ENCODE measurements at regions not wholly inside any gene's neighbourhood (a gene's known extent, or its start where the extent isn't known, plus 50 kb on each side); places are given as distances from the start of the nearest gene placed in this dataset.
A peak's percentile ranks its signal among the peaks of the same experiment; 100 is the strongest.

DNA sequence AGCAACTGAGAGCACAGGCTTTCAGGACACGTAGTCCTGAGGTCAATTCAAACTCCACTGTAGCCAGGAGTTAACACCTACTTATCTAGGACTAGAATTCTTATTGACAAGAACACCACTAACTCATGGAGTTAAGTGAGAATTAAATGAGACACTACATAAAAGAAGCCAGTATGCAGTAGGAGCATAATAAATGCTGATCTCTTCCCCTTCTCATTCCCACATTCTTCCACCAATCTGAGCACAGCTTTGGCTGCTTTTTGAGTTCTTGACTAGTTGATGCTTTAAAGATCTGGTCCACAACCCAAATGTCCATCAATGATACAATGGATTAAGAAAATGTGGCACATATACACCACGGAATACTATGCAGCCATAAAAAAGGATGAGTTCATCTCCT is 55.2 kb downstream of the TTC32 start:
- H3K4me3 ChIP-seq (replicated peaks in 1 of 2; ENCODE audit: low read depth in 2 of 2, low read length in 2 of 2), result no peak overlapping the region
- TF ChIP-seq CTCF (IDR thresholded peaks at IDR 0.05; ENCODE audit: low read depth, low read length), result no peak
- DNase-seq (ENCODE audit: low read depth in 2 of 2), result no peak

DNA sequence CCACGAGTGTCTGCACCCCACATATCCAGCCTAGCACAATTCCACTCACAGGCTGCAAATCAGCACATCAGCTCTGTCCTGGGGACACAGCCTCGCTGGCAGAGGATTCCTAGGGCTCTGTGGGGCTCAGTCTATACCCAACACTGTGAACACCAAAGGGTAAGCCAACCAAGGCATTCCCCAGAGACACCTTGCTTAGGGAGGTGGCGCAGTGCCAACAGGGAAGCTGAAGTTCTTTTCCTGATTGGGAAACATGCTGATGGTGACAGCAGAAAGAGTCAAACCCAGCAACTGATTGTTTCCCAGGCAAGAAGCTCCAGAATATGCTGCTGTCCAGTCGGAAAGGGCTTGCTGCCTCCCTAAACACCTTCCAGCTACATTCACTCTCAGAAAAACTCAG is 55.8 kb downstream of the TTC32 start:
- no peak for TF ChIP-seq CTCF (IDR thresholded peaks at IDR 0.05; ENCODE audit: low read depth, low read length)
- peak in 1 of 2 donors; percentile 18 for DNase-seq (ENCODE audit: low read depth in 2 of 2)
- no peak overlapping the region for H3K4me3 ChIP-seq (replicated peaks in 1 of 2; ENCODE audit: low read depth in 2 of 2, low read length in 2 of 2)

DNA sequence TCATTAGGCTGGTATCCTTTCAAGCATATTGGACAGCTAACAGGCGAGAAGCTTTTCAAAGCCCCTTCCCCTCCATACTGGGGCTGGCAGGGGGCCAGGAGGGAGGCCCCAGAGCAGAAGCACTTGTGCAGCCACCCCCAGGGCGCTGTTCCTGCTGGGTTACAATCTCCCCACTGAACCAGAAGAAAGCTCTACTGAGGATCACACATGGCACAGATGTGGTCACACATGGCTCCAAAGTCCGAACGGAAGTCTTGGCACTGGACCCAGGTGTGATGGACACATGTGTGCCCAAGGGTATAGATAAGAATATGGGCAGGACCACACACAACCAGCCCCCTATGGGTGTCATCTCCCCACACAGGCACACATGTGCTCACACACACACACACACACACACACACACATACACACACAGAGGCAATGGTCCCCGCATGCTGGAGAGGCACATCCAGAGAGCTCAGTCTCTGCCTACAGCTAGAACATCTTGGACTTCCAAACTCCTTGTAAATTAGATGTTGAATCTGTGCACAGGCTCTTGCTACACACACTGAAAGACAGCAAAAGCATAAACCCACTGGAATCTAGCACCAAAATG is 56.4 kb downstream of the TTC32 start:
- H3K4me3 ChIP-seq (replicated peaks in 1 of 2; ENCODE audit: low read depth in 2 of 2, low read length in 2 of 2), result no peak overlapping the region
- TF ChIP-seq CTCF (IDR thresholded peaks at IDR 0.05; ENCODE audit: low read depth, low read length), result no peak
- DNase-seq (ENCODE audit: low read depth in 2 of 2), result no peak

DNA sequence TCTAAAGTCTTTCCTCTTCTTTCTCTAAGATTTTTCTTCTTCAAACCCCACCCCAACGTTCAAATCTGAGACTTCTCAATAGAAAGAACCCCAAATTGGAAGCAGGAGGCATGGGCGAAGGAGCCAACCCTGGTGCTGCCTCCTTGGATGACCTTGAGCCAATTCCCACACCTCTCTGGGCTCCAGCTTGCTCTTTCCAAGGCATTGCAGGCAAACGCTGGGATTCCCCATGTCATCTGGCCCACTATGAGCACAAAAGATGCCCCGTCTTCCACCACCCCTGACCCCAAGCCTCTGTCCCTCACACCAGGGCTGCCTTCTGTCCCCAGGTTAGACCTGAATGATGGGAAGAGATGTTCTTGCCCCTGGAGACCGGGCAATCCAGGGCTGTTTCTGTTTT is 57.0 kb downstream of the TTC32 start:
- DNase-seq (ENCODE audit: low read depth in 2 of 2), result no peak
- no peak overlapping the region for H3K4me3 ChIP-seq (replicated peaks in 1 of 2; ENCODE audit: low read depth in 2 of 2, low read length in 2 of 2)
- TF ChIP-seq CTCF (IDR thresholded peaks at IDR 0.05; ENCODE audit: low read depth, low read length), result no peak

DNA sequence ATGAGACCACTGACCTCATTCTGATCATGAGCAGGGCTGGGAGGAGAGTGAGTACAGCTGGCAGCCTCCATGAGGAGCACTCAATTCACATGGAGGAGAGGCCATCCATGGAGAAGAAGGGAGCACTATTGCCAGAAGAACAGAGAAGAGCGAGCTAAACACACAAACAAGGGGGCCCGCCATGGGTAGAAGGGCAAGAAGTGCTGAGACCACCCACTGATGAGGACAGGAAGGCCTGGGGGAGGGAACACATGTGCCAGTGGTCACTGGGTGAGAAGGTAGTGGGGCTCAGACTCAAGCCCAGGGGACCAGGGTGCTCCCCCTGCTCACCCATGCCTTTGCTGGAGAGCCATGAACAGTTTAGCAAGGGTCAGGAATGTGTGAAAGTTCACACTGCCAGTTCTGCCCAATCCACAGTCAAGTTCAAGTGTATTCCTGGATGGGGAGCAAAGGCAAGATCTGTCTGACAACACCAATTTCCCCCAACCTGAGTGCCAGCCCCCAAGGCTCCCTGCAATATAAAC is 57.7 kb downstream of the TTC32 start:
- H3K4me3 ChIP-seq (replicated peaks in 1 of 2; ENCODE audit: low read depth in 2 of 2, low read length in 2 of 2), result no peak overlapping the region
- no peak for TF ChIP-seq CTCF (IDR thresholded peaks at IDR 0.05; ENCODE audit: low read depth, low read length)
- DNase-seq (ENCODE audit: low read depth in 2 of 2), result no peak

DNA sequence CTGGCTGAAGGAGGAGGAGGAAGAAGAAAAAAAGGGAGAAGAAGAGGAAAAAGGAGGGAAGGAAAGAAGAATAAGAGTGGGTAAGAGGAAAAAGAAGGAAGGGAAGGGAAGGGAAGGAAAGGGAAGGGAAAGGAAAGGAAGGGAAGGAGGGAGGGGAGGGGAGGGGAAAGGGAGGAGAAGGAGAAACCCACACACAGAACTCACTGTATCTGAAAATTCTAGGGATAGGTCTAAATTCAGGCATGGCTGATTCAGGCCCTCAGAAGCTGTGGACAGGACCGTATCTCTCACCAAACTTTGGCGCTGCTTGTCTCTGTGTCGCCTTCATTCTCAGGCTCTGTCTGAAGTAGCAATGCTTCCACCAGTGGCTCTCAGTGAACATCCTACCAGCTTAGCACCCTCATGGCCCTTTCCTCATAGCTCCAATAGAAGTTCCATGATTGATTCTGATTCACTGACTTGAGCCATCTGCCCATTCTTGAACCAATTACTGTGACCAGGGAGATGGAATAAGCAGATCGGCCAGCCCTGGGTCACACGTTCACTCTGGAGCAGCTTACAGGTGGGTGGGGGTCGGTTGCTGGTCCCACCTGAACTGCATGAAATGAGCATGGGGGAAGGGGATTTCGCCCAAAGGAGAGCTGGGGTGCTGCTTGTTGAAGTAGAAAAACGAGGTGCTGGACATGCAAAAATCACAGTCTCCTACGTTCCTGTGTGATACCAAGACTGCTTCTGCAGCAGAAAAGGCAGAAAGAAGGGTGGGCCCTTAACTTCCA is 59.7 kb downstream of the TTC32 start:
- DNase-seq (ENCODE audit: low read depth in 2 of 2), result no peak
- TF ChIP-seq CTCF (IDR thresholded peaks at IDR 0.05; ENCODE audit: low read depth, low read length), result no peak
- no peak overlapping the region for H3K4me3 ChIP-seq (replicated peaks in 1 of 2; ENCODE audit: low read depth in 2 of 2, low read length in 2 of 2)
